GM10266 (cell line): ENCODE measurements at regions not wholly inside any gene's neighbourhood (a gene's known extent, or its start where the extent isn't known, plus 50 kb on each side); places are given as distances from the start of the nearest gene placed in this dataset.
A peak's percentile ranks its signal among the peaks of the same experiment; 100 is the strongest.

Source experiments
- DNase-seq: peaks from one replicate; pipeline ENCODE4 v3.0.0; 2012; ENCODE audit errors: extremely low spot score
- TF ChIP-seq, protein P1 (sequence below): IDR thresholded peaks from 2 replicates; pipeline ENCODE4 v1.5.1; 2012; ENCODE audit warnings: mild to moderate bottlenecking, low read depth; ENCODE audit not compliant: control insufficient read depth, insufficient read depth; ENCODE audit errors: missing control alignments

DNA sequence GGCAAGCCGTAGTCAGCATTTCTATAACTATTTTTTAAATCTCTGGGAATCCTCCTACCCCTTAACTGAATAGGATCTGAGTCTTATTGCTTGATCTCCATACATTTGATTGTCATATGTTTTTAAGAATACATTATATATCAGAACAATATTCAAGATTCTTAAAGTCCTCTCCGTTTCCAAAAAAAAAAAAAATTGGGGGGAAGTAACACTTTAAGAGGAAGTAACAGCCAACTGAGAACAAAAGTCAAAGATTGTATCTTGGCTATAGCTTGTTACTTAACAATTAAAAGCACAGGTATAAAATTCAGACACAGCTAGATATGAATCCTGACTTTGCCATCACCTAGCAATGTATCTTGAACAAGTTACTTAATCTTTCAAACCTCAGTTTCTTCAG lies 169.9 kb upstream of the ADO start:
- DNase-seq = no peak
- TF ChIP-seq, protein P1, sequence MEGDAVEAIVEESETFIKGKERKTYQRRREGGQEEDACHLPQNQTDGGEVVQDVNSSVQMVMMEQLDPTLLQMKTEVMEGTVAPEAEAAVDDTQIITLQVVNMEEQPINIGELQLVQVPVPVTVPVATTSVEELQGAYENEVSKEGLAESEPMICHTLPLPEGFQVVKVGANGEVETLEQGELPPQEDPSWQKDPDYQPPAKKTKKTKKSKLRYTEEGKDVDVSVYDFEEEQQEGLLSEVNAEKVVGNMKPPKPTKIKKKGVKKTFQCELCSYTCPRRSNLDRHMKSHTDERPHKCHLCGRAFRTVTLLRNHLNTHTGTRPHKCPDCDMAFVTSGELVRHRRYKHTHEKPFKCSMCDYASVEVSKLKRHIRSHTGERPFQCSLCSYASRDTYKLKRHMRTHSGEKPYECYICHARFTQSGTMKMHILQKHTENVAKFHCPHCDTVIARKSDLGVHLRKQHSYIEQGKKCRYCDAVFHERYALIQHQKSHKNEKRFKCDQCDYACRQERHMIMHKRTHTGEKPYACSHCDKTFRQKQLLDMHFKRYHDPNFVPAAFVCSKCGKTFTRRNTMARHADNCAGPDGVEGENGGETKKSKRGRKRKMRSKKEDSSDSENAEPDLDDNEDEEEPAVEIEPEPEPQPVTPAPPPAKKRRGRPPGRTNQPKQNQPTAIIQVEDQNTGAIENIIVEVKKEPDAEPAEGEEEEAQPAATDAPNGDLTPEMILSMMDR = no peak

DNA sequence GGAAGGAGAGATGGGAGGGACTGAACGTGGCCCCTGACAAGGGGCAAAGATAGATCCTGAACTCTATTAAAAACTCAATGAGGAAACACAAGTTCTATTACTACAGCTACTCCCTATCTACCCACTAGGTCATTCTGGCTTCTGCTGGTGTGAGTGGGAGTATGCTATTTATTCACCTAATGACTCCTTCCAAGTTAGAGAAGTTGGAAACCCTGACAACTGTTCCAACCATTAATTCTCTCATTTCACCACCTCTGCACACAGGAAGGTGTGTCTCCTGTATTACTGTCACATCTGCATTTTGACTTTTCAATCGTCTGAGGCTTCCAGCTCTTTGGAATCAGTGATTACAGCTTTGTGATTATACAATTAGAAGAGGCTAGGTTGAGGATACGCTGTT lies 169.4 kb upstream of the ADO start:
- TF ChIP-seq, protein P1 = no peak
- DNase-seq = no peak

DNA sequence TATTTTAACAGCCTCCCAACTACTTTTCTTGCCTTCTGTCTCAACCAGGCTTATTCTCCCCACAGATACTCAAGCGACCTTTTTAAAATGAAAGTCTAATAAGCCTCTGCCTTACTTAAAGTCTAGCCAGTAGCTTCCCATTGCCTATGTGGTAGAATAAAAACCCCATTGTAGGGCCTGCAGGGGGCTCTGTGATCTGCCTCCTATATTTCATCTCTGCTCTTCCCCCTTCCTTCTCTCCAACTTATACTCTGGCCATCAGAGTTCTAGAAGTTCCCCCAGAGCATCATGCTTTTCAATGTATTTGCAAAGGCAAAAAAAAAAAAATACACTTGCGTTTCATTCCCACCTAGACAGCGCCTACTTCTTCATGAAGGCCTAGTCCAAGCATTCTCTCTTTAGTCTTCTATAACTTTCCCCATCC lies 167.7 kb upstream of the ADO start:
- DNase-seq = no peak
- TF ChIP-seq, protein P1 = peak; percentile 7

DNA sequence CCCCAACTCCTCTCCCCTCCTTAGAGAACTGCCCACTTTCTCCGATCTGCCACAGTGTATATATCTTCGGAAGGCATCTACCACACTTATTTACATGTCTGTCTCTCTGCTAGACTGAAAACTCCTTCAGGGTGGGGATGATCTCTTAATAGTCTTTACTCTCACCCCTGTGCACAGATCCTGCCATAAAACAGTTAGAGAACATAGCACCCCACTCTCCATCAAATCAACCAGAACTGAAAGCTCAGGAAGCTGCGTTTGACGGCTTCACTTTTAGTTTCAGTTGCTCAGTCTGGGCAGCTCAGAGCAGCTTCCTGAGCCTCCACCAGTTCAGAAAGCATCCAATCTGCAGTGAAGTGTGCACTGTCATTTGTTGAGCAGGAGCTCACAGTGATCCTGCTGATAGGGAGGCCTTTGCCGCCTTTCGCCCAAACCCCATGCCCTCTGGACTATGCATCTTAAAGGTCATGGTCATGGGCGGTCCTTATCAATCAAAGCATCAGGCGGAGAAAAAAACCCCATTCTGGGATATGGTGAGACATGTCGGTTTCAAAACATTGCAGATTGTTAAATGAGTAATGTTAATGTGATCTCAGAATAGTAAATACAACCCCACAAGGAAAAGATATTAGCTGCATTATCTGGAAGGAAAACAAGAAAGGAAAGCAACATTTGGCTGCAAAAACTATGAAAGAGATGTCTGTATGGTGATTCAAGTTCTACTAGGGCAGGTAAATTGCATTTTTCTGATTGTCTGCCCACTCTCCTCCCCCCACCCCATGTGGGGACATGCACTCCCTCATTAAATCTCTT lies 167.1 kb upstream of the ADO start:
- DNase-seq = no peak
- TF ChIP-seq, protein P1 = no peak

DNA sequence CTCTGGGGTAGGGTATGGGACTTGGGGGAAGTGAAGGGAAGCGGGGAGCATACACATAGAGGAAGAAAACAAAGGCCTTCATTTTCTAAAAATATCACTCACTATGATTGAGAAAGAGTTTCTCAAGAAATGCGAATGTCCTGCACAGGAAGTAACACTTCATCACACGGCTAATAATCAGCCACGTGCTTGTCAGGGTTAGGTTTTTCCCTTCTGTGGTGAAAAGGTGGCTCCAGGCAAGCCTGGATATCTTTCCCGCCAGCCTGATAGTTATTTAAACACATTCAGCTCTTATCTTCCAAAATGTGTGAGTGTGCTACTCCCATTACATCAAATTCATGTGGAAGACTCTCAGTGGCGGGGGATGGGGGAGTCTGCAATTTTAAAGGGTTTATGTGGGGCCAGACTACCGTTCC lies 166.4 kb upstream of the ADO start:
- DNase-seq = no peak

DNA sequence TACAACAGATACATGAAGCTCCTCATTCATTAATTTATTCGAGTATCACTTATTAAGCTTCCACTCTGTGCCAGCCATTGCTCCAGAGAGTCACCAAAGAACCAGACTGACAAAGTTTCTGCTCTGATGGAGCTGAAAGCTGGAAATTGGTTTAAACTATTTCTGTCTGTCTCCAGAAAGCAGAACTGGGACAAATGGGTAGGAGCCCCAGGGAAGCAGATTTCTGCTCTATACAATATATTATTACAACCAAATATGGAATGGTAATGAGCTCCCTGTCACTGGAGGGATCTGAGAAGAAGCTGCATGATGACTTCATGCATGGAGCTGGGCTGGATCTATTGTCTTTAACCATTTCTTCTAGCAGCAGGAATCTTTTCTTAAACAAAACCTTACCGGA lies 165.4 kb upstream of the ADO start:
- no peak for DNase-seq
- TF ChIP-seq, protein P1 = no peak

More for the DNA sequence above, 166.4 kb upstream of the ADO start:
- TF ChIP-seq, protein P1 = no peak

DNA sequence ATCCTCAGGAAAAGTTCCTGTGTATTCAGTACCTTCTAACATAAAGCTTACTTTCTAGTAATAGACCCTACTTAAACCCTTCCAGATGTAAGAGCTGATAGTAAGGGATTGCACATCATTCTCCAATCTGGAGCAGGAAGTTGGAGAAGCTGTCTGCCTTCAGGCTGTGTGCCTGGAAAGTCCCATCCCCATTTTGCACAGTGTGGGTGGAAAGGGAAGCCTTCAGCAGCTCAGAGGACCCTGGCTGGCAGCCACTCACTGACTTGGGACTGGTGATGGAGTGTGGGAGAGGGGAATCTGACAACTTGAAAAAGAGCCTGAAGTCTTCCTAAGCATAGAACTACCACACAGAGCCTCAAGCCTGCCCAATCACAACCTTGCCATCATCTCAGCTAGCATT lies 164.1 kb upstream of the ADO start:
- no peak for DNase-seq
- TF ChIP-seq, protein P1 = no peak
